Lower leg skin (tissue), 3 donors: ENCODE measurements at regions not wholly inside any gene's neighbourhood (a gene's known extent, or its start where the extent isn't known, plus 50 kb on each side); places are given as distances from the start of the nearest gene placed in this dataset.

Experiments
- POLR2A ChIP-seq, 2 donors: fragments of 450-650 bp; IDR thresholded peaks; one replicate each; pipeline ENCODE4 v1.6.1; 2016 to 2017; ENCODE audit warnings: antibody characterized with exemption in 2 of 2, mild to moderate bottlenecking in 1 of 2, moderate library complexity in 1 of 2
- TF ChIP-seq, protein P1 (sequence below), 3 donors: fragments of 450-650 bp; IDR thresholded peaks; one replicate each; pipeline ENCODE4 v1.5.1; 2016; ENCODE audit warnings: antibody characterized with exemption in 3 of 3, mild to moderate bottlenecking in 3 of 3, moderate library complexity in 2 of 3

DNA sequence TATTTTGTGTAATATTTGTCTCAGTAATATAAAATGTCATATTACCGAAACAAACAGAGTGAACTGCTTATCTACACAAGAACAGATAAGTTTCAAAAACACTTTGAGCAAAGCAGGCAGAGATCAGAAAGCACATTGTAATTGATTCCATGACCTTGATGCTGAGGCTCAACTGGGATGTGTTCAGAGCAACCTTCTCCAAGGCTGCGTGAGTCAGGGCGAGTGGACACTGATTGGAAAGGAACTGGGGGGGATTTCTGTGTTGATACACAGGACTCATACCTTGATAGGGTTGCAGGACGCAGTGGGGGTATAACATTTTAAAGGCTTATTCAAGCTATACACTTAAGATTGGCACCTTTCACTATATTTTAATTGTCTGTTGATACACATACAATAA, 1136.3 kb downstream of the UQCRFS1 start:
- TF ChIP-seq, protein P1, sequence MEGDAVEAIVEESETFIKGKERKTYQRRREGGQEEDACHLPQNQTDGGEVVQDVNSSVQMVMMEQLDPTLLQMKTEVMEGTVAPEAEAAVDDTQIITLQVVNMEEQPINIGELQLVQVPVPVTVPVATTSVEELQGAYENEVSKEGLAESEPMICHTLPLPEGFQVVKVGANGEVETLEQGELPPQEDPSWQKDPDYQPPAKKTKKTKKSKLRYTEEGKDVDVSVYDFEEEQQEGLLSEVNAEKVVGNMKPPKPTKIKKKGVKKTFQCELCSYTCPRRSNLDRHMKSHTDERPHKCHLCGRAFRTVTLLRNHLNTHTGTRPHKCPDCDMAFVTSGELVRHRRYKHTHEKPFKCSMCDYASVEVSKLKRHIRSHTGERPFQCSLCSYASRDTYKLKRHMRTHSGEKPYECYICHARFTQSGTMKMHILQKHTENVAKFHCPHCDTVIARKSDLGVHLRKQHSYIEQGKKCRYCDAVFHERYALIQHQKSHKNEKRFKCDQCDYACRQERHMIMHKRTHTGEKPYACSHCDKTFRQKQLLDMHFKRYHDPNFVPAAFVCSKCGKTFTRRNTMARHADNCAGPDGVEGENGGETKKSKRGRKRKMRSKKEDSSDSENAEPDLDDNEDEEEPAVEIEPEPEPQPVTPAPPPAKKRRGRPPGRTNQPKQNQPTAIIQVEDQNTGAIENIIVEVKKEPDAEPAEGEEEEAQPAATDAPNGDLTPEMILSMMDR (IDR thresholded peaks at IDR 0.05) = no peak
- TF ChIP-seq POLR2A (IDR thresholded peaks at IDR 0.05) = no peak
